ENCODE measurements at regions not wholly inside any gene's neighbourhood (a gene's known extent, or its start where the extent isn't known, plus 50 kb on each side); places are given as distances from the start of the nearest gene placed in this dataset.

DNA sequence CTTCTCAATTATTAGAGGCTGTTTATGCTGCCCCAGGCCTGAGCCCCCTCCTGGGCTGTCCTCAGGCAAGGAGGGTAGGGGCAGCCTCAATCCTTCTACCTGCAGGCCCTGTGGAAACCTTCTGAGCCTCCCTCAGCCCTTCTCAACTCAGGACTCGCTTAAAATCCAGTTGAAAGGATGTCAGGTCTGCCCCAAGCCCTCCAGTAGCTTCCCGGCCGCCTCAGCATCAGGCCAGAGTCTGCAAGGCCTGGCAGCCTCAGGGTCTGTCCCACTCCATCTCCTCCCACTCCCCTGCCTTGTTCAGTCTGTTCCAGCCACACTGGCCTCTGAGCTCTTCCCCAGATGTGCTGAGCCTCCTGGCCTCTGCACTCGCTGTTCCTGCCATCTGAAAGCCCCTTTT is 52.2 kb downstream of the KATNIP start:
- Mint-ChIP-seq H3K27ac (no peak overlapping the region; the same call in 1 of the 2 replicates), H3K27me3 (ENCODE audit: low read depth) (no peaks in the 10 kb centered on the region), H3K4me1 (peaks cover 42% of the 10 kb centered on the region), H3K4me3 (no peak overlapping the region), H3K9me3 (no peaks in the 10 kb centered on the region), H3K36me3 (no peaks in the 10 kb centered on the region)
- TF ChIP-seq, protein P1, sequence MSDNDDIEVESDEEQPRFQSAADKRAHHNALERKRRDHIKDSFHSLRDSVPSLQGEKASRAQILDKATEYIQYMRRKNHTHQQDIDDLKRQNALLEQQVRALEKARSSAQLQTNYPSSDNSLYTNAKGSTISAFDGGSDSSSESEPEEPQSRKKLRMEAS (CRISPR knock-in tag; IDR thresholded peaks at IDR 0.05) = no peak
- TF ChIP-seq ZNF138 (CRISPR knock-in tag; conservative IDR thresholded peaks at IDR 0.05) (no peak), NFE2L1 (CRISPR knock-in tag; IDR thresholded peaks at IDR 0.05) (no peak), SOX15 (CRISPR knock-in tag; IDR thresholded peaks at IDR 0.05) (no peak), HMGA2 (CRISPR knock-in tag; IDR thresholded peaks at IDR 0.05) (no peak), OVOL2 (CRISPR knock-in tag; IDR thresholded peaks at IDR 0.05; ENCODE audit: borderline replicate concordance) (no peak), NR1H2 (CRISPR knock-in tag; IDR thresholded peaks at IDR 0.05) (no peak), PRRX2 (CRISPR knock-in tag; IDR thresholded peaks at IDR 0.05) (no peak), ATF1 (CRISPR knock-in tag; IDR thresholded peaks at IDR 0.05) (no peak), TEAD1 (CRISPR knock-in tag; IDR thresholded peaks at IDR 0.05) (no peak), ZNF121 (CRISPR knock-in tag; IDR thresholded peaks at IDR 0.05) (no peak), GTF2I (CRISPR knock-in tag; conservative IDR thresholded peaks at IDR 0.05) (no peak), FOXK1 (CRISPR knock-in tag; IDR thresholded peaks at IDR 0.05) (no peak), KAT7 (CRISPR knock-in tag; IDR thresholded peaks at IDR 0.05; ENCODE audit: borderline replicate concordance) (no peak), NR3C1 (CRISPR knock-in tag; conservative IDR thresholded peaks at IDR 0.05; ENCODE audit: low read depth) (no peak)
- TF ChIP-seq, protein P2, sequence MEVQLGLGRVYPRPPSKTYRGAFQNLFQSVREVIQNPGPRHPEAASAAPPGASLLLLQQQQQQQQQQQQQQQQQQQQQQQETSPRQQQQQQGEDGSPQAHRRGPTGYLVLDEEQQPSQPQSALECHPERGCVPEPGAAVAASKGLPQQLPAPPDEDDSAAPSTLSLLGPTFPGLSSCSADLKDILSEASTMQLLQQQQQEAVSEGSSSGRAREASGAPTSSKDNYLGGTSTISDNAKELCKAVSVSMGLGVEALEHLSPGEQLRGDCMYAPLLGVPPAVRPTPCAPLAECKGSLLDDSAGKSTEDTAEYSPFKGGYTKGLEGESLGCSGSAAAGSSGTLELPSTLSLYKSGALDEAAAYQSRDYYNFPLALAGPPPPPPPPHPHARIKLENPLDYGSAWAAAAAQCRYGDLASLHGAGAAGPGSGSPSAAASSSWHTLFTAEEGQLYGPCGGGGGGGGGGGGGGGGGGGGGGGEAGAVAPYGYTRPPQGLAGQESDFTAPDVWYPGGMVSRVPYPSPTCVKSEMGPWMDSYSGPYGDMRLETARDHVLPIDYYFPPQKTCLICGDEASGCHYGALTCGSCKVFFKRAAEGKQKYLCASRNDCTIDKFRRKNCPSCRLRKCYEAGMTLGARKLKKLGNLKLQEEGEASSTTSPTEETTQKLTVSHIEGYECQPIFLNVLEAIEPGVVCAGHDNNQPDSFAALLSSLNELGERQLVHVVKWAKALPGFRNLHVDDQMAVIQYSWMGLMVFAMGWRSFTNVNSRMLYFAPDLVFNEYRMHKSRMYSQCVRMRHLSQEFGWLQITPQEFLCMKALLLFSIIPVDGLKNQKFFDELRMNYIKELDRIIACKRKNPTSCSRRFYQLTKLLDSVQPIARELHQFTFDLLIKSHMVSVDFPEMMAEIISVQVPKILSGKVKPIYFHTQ (CRISPR knock-in tag; IDR thresholded peaks at IDR 0.05) = no peak
- TF ChIP-seq, protein P3, sequence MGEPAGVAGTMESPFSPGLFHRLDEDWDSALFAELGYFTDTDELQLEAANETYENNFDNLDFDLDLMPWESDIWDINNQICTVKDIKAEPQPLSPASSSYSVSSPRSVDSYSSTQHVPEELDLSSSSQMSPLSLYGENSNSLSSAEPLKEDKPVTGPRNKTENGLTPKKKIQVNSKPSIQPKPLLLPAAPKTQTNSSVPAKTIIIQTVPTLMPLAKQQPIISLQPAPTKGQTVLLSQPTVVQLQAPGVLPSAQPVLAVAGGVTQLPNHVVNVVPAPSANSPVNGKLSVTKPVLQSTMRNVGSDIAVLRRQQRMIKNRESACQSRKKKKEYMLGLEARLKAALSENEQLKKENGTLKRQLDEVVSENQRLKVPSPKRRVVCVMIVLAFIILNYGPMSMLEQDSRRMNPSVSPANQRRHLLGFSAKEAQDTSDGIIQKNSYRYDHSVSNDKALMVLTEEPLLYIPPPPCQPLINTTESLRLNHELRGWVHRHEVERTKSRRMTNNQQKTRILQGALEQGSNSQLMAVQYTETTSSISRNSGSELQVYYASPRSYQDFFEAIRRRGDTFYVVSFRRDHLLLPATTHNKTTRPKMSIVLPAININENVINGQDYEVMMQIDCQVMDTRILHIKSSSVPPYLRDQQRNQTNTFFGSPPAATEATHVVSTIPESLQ (CRISPR knock-in tag; IDR thresholded peaks at IDR 0.05) = no peak
- TF ChIP-seq, protein P4, sequence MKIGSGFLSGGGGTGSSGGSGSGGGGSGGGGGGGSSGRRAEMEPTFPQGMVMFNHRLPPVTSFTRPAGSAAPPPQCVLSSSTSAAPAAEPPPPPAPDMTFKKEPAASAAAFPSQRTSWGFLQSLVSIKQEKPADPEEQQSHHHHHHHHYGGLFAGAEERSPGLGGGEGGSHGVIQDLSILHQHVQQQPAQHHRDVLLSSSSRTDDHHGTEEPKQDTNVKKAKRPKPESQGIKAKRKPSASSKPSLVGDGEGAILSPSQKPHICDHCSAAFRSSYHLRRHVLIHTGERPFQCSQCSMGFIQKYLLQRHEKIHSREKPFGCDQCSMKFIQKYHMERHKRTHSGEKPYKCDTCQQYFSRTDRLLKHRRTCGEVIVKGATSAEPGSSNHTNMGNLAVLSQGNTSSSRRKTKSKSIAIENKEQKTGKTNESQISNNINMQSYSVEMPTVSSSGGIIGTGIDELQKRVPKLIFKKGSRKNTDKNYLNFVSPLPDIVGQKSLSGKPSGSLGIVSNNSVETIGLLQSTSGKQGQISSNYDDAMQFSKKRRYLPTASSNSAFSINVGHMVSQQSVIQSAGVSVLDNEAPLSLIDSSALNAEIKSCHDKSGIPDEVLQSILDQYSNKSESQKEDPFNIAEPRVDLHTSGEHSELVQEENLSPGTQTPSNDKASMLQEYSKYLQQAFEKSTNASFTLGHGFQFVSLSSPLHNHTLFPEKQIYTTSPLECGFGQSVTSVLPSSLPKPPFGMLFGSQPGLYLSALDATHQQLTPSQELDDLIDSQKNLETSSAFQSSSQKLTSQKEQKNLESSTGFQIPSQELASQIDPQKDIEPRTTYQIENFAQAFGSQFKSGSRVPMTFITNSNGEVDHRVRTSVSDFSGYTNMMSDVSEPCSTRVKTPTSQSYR (CRISPR knock-in tag; IDR thresholded peaks at IDR 0.05) = no peak
- TF ChIP-seq, protein P5, sequence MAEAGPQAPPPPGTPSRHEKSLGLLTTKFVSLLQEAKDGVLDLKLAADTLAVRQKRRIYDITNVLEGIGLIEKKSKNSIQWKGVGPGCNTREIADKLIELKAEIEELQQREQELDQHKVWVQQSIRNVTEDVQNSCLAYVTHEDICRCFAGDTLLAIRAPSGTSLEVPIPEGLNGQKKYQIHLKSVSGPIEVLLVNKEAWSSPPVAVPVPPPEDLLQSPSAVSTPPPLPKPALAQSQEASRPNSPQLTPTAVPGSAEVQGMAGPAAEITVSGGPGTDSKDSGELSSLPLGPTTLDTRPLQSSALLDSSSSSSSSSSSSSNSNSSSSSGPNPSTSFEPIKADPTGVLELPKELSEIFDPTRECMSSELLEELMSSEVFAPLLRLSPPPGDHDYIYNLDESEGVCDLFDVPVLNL (CRISPR knock-in tag; IDR thresholded peaks at IDR 0.05; ENCODE audit: borderline replicate concordance, low read depth) = no peak
- TF ChIP-seq, protein P6, sequence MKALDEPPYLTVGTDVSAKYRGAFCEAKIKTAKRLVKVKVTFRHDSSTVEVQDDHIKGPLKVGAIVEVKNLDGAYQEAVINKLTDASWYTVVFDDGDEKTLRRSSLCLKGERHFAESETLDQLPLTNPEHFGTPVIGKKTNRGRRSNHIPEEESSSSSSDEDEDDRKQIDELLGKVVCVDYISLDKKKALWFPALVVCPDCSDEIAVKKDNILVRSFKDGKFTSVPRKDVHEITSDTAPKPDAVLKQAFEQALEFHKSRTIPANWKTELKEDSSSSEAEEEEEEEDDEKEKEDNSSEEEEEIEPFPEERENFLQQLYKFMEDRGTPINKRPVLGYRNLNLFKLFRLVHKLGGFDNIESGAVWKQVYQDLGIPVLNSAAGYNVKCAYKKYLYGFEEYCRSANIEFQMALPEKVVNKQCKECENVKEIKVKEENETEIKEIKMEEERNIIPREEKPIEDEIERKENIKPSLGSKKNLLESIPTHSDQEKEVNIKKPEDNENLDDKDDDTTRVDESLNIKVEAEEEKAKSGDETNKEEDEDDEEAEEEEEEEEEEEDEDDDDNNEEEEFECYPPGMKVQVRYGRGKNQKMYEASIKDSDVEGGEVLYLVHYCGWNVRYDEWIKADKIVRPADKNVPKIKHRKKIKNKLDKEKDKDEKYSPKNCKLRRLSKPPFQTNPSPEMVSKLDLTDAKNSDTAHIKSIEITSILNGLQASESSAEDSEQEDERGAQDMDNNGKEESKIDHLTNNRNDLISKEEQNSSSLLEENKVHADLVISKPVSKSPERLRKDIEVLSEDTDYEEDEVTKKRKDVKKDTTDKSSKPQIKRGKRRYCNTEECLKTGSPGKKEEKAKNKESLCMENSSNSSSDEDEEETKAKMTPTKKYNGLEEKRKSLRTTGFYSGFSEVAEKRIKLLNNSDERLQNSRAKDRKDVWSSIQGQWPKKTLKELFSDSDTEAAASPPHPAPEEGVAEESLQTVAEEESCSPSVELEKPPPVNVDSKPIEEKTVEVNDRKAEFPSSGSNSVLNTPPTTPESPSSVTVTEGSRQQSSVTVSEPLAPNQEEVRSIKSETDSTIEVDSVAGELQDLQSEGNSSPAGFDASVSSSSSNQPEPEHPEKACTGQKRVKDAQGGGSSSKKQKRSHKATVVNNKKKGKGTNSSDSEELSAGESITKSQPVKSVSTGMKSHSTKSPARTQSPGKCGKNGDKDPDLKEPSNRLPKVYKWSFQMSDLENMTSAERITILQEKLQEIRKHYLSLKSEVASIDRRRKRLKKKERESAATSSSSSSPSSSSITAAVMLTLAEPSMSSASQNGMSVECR (CRISPR knock-in tag; IDR thresholded peaks at IDR 0.05; ENCODE audit: borderline replicate concordance) = no peak
- CTCF ChIA-PET = interaction anchor here (1.1 to 1.3 kb wide), 3 partner anchors 9 to 489 kb away, joined by 3 read pairs; no protein-coding TSS in a partner anchor
- ATAC-seq = no peak
- POLR2A ChIA-PET = no interaction called here
- DNase-seq (ENCODE audit: low spot score) = no peak

Data from WTC11 (cell line).